GM10248 (cell line): ENCODE measurements at regions not wholly inside any gene's neighbourhood (a gene's known extent, or its start where the extent isn't known, plus 50 kb on each side); places are given as distances from the start of the nearest gene placed in this dataset.

Source experiments
- CTCF ChIA-PET: fragments of 300-600 bp; sonication (Branson Sonifier 250); formaldehyde crosslinking; extraction: SDS; loops from one replicate; lab custom pipeline; 2021; ENCODE audit warnings: antibody characterized with exemption; lab: Yijun Ruan, JAX
- POLR2A ChIA-PET: fragments of 350-650 bp; sonication (Branson Sonifier 250); formaldehyde crosslinking; extraction: SDS; loops from one replicate; lab custom pipeline; 2020; ENCODE audit warnings: antibody characterized with exemption; lab: Yijun Ruan, JAX
- DNase-seq: peaks from one replicate; pipeline ENCODE4 v3.0.0; 2012; ENCODE audit errors: extremely low spot score
- TF ChIP-seq, protein P1 (sequence below): IDR thresholded peaks from 2 replicates; pipeline ENCODE4 v1.5.1; 2012; ENCODE audit warnings: mild to moderate bottlenecking, low read depth; ENCODE audit errors: extremely low read depth, missing control alignments, control extremely low read depth

DNA sequence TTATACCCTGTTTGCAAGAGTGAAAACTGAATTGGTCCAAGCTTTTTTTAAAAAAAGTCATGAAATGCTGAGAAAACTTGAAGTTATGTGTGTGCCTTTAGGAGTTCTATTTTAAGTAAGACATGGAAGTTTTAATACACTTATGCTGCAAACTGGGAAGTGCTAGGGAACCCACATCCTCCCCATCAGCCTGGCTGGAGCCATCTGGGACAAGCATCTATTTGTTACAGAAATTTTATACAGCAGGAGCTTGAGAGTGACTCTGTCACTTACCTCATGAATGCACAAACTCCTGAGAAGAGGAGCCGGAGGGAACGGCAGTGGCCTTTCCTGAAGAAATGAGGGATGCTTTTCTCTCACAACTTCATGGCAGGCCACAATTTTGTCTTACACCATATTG lies 78.2 kb upstream of the SLC44A3 start:
- TF ChIP-seq, protein P1, sequence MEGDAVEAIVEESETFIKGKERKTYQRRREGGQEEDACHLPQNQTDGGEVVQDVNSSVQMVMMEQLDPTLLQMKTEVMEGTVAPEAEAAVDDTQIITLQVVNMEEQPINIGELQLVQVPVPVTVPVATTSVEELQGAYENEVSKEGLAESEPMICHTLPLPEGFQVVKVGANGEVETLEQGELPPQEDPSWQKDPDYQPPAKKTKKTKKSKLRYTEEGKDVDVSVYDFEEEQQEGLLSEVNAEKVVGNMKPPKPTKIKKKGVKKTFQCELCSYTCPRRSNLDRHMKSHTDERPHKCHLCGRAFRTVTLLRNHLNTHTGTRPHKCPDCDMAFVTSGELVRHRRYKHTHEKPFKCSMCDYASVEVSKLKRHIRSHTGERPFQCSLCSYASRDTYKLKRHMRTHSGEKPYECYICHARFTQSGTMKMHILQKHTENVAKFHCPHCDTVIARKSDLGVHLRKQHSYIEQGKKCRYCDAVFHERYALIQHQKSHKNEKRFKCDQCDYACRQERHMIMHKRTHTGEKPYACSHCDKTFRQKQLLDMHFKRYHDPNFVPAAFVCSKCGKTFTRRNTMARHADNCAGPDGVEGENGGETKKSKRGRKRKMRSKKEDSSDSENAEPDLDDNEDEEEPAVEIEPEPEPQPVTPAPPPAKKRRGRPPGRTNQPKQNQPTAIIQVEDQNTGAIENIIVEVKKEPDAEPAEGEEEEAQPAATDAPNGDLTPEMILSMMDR, result no peak
- no peak for DNase-seq
- POLR2A ChIA-PET, result no interaction called here
- CTCF ChIA-PET, result no interaction called here

DNA sequence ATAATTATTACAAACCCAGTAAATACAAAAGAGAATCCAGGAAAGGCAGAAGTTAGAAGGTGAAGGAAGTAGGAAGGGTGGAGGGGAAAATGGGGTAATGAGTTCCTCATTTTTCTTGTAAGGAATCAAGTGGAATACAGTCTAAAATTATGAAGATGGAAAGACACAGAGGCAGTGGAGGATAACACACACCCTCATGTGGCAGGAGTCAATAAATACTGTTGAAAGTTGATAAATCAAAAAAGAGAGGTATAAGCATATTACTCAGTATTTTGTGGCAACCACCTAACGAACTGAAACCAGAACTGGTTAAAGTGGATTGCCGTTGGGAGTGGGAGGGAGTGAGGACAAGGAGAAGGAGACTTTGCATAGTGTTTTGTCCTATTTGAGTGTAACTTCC lies 78.6 kb upstream of the SLC44A3 start:
- DNase-seq, result no peak
- POLR2A ChIA-PET, result no interaction called here
- CTCF ChIA-PET, result no interaction called here
- TF ChIP-seq, protein P1, result no peak

DNA sequence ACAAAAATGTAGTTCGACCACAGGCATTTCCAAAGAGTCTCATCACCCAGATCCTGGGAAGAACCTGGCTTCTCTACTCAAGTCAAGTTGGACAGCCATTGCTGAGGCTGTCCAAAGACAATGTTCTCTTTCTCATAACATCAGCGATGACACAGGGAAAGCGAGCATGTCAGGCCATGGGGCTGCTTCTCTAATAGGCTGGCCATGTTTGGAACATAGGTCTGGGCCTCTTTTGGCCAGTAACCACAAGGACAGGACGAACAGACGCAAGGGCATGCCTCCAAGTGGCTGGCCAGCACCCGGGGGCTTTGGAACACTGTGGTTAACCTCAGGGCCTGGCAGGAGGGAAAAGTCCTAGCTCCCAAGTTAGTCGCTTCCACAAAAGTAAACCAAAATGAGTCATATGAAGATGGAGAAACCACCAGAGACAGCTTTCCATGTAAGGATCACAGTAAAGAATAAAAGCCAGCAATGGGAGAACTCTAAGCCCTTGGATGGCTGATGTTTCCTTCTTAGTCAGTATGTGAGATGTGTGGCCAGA lies 80.6 kb upstream of the SLC44A3 start:
- POLR2A ChIA-PET, result no interaction called here
- TF ChIP-seq, protein P1, result no peak
- CTCF ChIA-PET, result interaction anchor here (1.4 kb wide), 1 partner anchor 14 kb away, joined by 5 read pairs; no protein-coding TSS in a partner anchor
- no peak for DNase-seq

GRCh38 chr1:94738371-94738770 lies 81.8 kb upstream of the SLC44A3 start:
- CTCF ChIA-PET, result no interaction called here
- POLR2A ChIA-PET, result no interaction called here

GRCh38 chr1:94737124-94737998 lies 82.8 kb upstream of the SLC44A3 start:
- POLR2A ChIA-PET, result no interaction called here
- DNase-seq, result no peak
- TF ChIP-seq, protein P1, result no peak
- CTCF ChIA-PET, result interaction anchor here (1.5 kb wide), 1 partner anchor 16 kb away, joined by 3 read pairs; no protein-coding TSS in a partner anchor

More at GRCh38 chr1:94738371-94738770, 81.8 kb upstream of the SLC44A3 start:
- TF ChIP-seq, protein P1, result no peak
- no peak for DNase-seq

DNA sequence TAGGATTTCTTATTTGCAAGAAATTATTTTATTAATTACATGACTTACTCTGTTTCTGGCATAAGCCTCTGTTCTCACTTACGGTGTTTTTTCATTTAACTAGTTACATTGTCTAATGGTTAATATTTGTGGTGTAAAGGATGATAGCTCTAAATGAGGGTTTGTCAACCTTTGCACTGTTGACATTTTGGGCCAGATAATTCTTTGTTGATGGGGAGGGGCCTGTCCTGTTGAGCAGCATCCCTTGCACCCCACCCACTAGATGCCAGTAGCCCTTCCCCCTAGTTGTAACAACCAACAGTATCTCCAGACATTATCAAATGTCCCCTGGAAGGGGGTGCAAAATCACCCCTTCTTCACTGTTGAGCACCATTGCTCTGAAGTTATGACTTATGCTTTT lies 83.6 kb upstream of the SLC44A3 start:
- CTCF ChIA-PET, result interaction anchor here (1.5 kb wide), 1 partner anchor 15 kb away, joined by 3 read pairs; no protein-coding TSS in a partner anchor

More for the DNA sequence above, 83.6 kb upstream of the SLC44A3 start:
- TF ChIP-seq, protein P1, result no peak
- POLR2A ChIA-PET, result no interaction called here
- no peak for DNase-seq
